ENCODE measurements at regions not wholly inside any gene's neighbourhood (a gene's known extent, or its start where the extent isn't known, plus 50 kb on each side); places are given as distances from the start of the nearest gene placed in this dataset.

- TF ChIP-seq EP300 (IDR thresholded peaks at IDR 0.05) (no peak), CTCF (IDR thresholded peaks at IDR 0.05) (no peak), POLR2AphosphoS5 (IDR thresholded peaks at IDR 0.05) (no peak)
These were observed 207.0 kb upstream of the SAMSN1 start for GRCh38 chr21:14753069-14753465.
